ENCODE measurements at regions not wholly inside any gene's neighbourhood (a gene's known extent, or its start where the extent isn't known, plus 50 kb on each side); places are given as distances from the start of the nearest gene placed in this dataset.

GRCh38 chr9:95803197-95803596 is 72.3 kb upstream of the ERCC6L2 start:
- TF ChIP-seq EZH2 (IDR thresholded peaks at IDR 0.05; ENCODE audit: borderline replicate concordance, low read depth, low read length, poor library complexity, severe bottlenecking) (no peak), CTCF (conservative IDR thresholded peaks at IDR 0.05; ENCODE audit: low read depth, low read length) (no peak)

All from A673 (cell line).